HCT116 (cell line): ENCODE measurements at regions not wholly inside any gene's neighbourhood (a gene's known extent, or its start where the extent isn't known, plus 50 kb on each side); places are given as distances from the start of the nearest gene placed in this dataset.

ENCODE experiments used
- ATAC-seq: fragments of 200-7000 bp; cut with Tn5 transposase; 2 replicates; pipeline ENCODE4 v1.9.1; 2020; ENCODE audit warnings: mild to moderate bottlenecking, moderate library complexity
- BruUV-seq: library from RNA; stranded (reverse); fragments of 400-500 nt; replicated peaks from 2 replicates; lab custom pipeline; 2021; lab: Mats Ljungman, UMichigan
- CTCF ChIA-PET: fragments of 300-600 bp; sonication (Branson Sonifier 250); formaldehyde crosslinking; loops from one replicate; lab custom pipeline; 2021; ENCODE audit warnings: antibody characterized with exemption; lab: Charles Lee
- POLR2A ChIA-PET: fragments of 300-600, 350-600 bp; sonication (Branson Sonifier 250); formaldehyde crosslinking; loops from one replicate; lab custom pipeline; 2021; ENCODE audit warnings: antibody characterized with exemption; lab: Charles Lee
- RAD21 ChIA-PET, 2 experiments: fragments of 300-600 bp; sonication (Branson Sonifier 250); formaldehyde crosslinking; loops; one replicate each; lab custom pipeline; 2023; ENCODE audit warnings: low total read pairs in 2 of 2; ENCODE audit not compliant: uncharacterized antibody in 2 of 2, unreplicated experiment in 2 of 2, low non-redundant PET in 1 of 2; lab: Charles Lee
- DNase-seq: peaks from one replicate; pipeline ENCODE4 v3.0.0-alpha.2; 2010; ENCODE audit warnings: low read depth, low spot score
- H2AFZ ChIP-seq: fragments of 200-600 bp; shearing (Covaris generic), sonication (generic); 2 replicates; pipeline ENCODE4 v1.6.1; 2017; ENCODE audit warnings: low read depth, mixed run types, mixed read lengths, antibody characterized with exemption, low read length; ENCODE audit not compliant: poor library complexity, severe bottlenecking
- H3K27ac ChIP-seq: 2 replicates; pipeline ENCODE4 v1.5.1; 2012; ENCODE audit warnings: low read depth, low read length
- H3K27me3 ChIP-seq: fragments of 200-600 bp; sonication (generic); 2 replicates; pipeline ENCODE4 v1.6.1; 2016; ENCODE audit warnings: mixed run types, low read length, mixed read lengths; ENCODE audit not compliant: insufficient read depth
- H3K36me3 ChIP-seq, 2 experiments: fragments of 200-500 bp in 1 of 2; fragments of 200-600 bp in 1 of 2; sonication (Bioruptor generic) in 1 of 2; sonication (generic) in 1 of 2; 2 replicates each; pipeline versions ENCODE4 v1.5.1 to v1.6.1; 2014 to 2016; ENCODE audit warnings: low read length in 2 of 2, inconsistent platforms in 1 of 2, mixed read lengths in 1 of 2, mixed run types in 1 of 2; ENCODE audit not compliant: insufficient read depth in 2 of 2, control insufficient read depth in 1 of 2
- H3K4me1 ChIP-seq, 2 experiments: fragments of 200-600 bp in 1 of 2; sonication (generic) in 1 of 2; 2 replicates each; pipeline versions ENCODE4 v1.5.1 to v1.6.1; 2012 to 2017; ENCODE audit warnings: low read length in 2 of 2, inconsistent platforms in 1 of 2, mild to moderate bottlenecking in 1 of 2, mixed read lengths in 1 of 2, mixed run types in 1 of 2, moderate library complexity in 1 of 2; ENCODE audit not compliant: insufficient read depth in 2 of 2, control insufficient read depth in 1 of 2
- H3K4me2 ChIP-seq: fragments of 200-600 bp; sonication (generic); 2 replicates; pipeline ENCODE4 v1.6.1; 2017; ENCODE audit warnings: mixed run types, low read length, mixed read lengths
- H3K4me3 ChIP-seq, 2 experiments: fragments of 200-600 bp in 1 of 2; sonication (generic) in 1 of 2; replicated peaks in 1 of 2; 2 replicates each; pipeline ENCODE4 v1.5.1; 2011 to 2016; ENCODE audit warnings: low read length in 2 of 2, control low read depth in 1 of 2, low read depth in 1 of 2, mild to moderate bottlenecking in 1 of 2, mixed read lengths in 1 of 2, mixed run types in 1 of 2
- H3K79me2 ChIP-seq: fragments of 200-600 bp; sonication (generic); 2 replicates; pipeline ENCODE4 v1.6.1; 2017; ENCODE audit warnings: mild to moderate bottlenecking, mixed run types, low read length, moderate library complexity, mixed read lengths; ENCODE audit not compliant: insufficient read depth
- H3K9ac ChIP-seq: fragments of 200-600 bp; sonication (generic); 2 replicates; pipeline ENCODE4 v1.6.1; 2016; ENCODE audit warnings: low read length, mixed read lengths
- H3K9me2 ChIP-seq: fragments of 200-600 bp; sonication (generic), shearing (Covaris generic); 2 replicates; pipeline ENCODE4 v1.6.1; 2017; ENCODE audit warnings: mixed run types, mild to moderate bottlenecking, moderate library complexity; ENCODE audit not compliant: insufficient read depth
- H3K9me3 ChIP-seq, 2 experiments: fragments of 200-500 bp in 1 of 2; fragments of 200-600 bp in 1 of 2; sonication (Bioruptor generic) in 1 of 2; sonication (generic) in 1 of 2; 2 replicates each; pipeline ENCODE4 v1.6.1; 2014 to 2017; ENCODE audit warnings: low read length in 2 of 2, mixed read lengths in 2 of 2, inconsistent platforms in 1 of 2, low read depth in 1 of 2, mild to moderate bottlenecking in 1 of 2, mixed run types in 1 of 2, moderate library complexity in 1 of 2; ENCODE audit not compliant: control insufficient read depth in 1 of 2, insufficient read depth in 1 of 2
- H4K20me1 ChIP-seq: fragments of 200-600 bp; sonication (generic), shearing (Covaris generic); 2 replicates; pipeline ENCODE4 v1.6.1; 2017; ENCODE audit warnings: mixed run types, mild to moderate bottlenecking, moderate library complexity; ENCODE audit not compliant: insufficient read depth
- CBX3 ChIP-seq: IDR thresholded peaks from 2 replicates; pipeline ENCODE4 v1.6.1; 2012; ENCODE audit warnings: low read depth
- EGR1 ChIP-seq: IDR thresholded peaks from 2 replicates; pipeline ENCODE4 v1.6.1; 2012; ENCODE audit warnings: low read depth
- ELF1 ChIP-seq: IDR thresholded peaks from 2 replicates; pipeline ENCODE4 v1.6.1; 2012; ENCODE audit warnings: low read depth, borderline replicate concordance
- POLR2A ChIP-seq: IDR thresholded peaks from 2 replicates; pipeline ENCODE4 v1.7.0; 2011; ENCODE audit warnings: borderline replicate concordance; ENCODE audit not compliant: insufficient read depth, insufficient read length; ENCODE audit errors: extremely low read depth
- SP1 ChIP-seq: IDR thresholded peaks from 2 replicates; pipeline ENCODE4 v1.6.1; 2012; ENCODE audit warnings: low read depth
- intact Hi-C: fragments of 100-400 bp; cut with micrococcal nuclease; formaldehyde crosslinking; loops from 2 replicates; pipeline ENCODE4 v1.10.0; 2022

GRCh38 chr13:68292601-68293000, 1062.5 kb upstream of the PCDH9 start:
- Histone ChIP-seq H2AFZ (no peak overlapping the region), H3K27ac (no peak overlapping the region), H3K9me3 (no peaks in the 10 kb centered on the region), H3K4me2 (no peak overlapping the region), H3K9ac (no peak overlapping the region), H3K4me1 (no peaks in the 10 kb centered on the region), H3K4me3 (no peak overlapping the region), H3K36me3 (no peaks in the 10 kb centered on the region), H3K9me2 (no peaks in the 10 kb centered on the region), H4K20me1 (no peaks in the 10 kb centered on the region), H3K27me3 (no peaks in the 10 kb centered on the region), H3K79me2 (no peaks in the 10 kb centered on the region)
- ChIA-PET POLR2A (no interaction called here), CTCF (no interaction called here), RAD21 (no interaction called here)
- BruUV-seq = no TSS peak
- DNase-seq (no peak), ATAC-seq (no peak)
- no peak for TF ChIP-seq EGR1
- TF ChIP-seq ELF1 = no peak
- intact Hi-C loops = no loop called here

GRCh38 chr13:68291595-68291994, 1061.5 kb upstream of the PCDH9 start:
- DNase-seq (no peak), ATAC-seq (no peak)
- Histone ChIP-seq H4K20me1 (no peaks in the 10 kb centered on the region), H2AFZ (no peak overlapping the region), H3K4me2 (no peak overlapping the region), H3K4me3 (no peak overlapping the region), H3K36me3 (no peaks in the 10 kb centered on the region), H3K9ac (no peak overlapping the region), H3K79me2 (no peaks in the 10 kb centered on the region), H3K4me1 (no peaks in the 10 kb centered on the region), H3K9me2 (no peaks in the 10 kb centered on the region), H3K9me3 (no peaks in the 10 kb centered on the region), H3K27me3 (no peaks in the 10 kb centered on the region), H3K27ac (no peak overlapping the region)
- ChIA-PET CTCF (no interaction called here), RAD21 (no interaction called here), POLR2A (no interaction called here)
- BruUV-seq = no TSS peak
- intact Hi-C loops = no loop called here
- TF ChIP-seq SP1 = no peak
- no peak for TF ChIP-seq POLR2A
- TF ChIP-seq ELF1 = no peak
- TF ChIP-seq CBX3 = no peak
